Astrocyte of the cerebellum (primary cell): ENCODE measurements at regions not wholly inside any gene's neighbourhood (a gene's known extent, or its start where the extent isn't known, plus 50 kb on each side); places are given as distances from the start of the nearest gene placed in this dataset.
"Not testable (repeated sequence)": the region's sequence is repeated elsewhere in the genome, so short reads cannot be mapped to it uniquely, and the experiment has no call there.

Source experiments
- DNase-seq: peaks from one replicate; pipeline ENCODE4 v3.0.0-alpha.2; 2011; ENCODE audit warnings: low read depth
- H3K4me3 ChIP-seq: 2 replicates; pipeline ENCODE4 v1.5.1; 2011; ENCODE audit warnings: mild to moderate bottlenecking, low read depth, low read length, moderate library complexity
- in situ Hi-C: cut with HindIII; loops from 2 replicates; pipeline ENCODE4 v1.10.0; 2017; ENCODE audit warnings: low sequenced_read_pairs
- TF ChIP-seq, protein P1 (sequence below): IDR thresholded peaks from 2 replicates; pipeline ENCODE4 v1.5.1; 2012; ENCODE audit warnings: low read length, low read depth, moderate library complexity, mild to moderate bottlenecking; ENCODE audit errors: missing control alignments

DNA sequence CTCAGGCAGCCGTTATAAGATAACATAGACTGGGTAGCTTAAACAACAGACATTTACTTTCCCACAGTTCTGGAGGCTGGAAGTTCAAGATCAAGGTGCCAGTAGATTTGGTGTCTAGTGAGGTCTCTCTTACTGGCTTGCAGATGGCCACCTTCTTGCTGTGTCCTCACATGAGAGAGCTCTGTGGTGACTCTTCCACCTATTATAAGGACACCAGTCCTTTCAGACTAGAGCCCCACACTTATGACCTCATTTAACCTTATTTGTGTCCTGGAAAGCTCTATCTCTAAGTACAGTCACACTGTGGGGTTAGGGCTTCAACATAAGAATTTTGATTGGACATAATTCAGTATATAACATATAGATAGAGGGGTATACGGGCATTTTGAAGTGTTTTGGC lies 245.0 kb downstream of the UTRN start:
- in situ Hi-C loops, result no loop called here
- TF ChIP-seq, protein P1, sequence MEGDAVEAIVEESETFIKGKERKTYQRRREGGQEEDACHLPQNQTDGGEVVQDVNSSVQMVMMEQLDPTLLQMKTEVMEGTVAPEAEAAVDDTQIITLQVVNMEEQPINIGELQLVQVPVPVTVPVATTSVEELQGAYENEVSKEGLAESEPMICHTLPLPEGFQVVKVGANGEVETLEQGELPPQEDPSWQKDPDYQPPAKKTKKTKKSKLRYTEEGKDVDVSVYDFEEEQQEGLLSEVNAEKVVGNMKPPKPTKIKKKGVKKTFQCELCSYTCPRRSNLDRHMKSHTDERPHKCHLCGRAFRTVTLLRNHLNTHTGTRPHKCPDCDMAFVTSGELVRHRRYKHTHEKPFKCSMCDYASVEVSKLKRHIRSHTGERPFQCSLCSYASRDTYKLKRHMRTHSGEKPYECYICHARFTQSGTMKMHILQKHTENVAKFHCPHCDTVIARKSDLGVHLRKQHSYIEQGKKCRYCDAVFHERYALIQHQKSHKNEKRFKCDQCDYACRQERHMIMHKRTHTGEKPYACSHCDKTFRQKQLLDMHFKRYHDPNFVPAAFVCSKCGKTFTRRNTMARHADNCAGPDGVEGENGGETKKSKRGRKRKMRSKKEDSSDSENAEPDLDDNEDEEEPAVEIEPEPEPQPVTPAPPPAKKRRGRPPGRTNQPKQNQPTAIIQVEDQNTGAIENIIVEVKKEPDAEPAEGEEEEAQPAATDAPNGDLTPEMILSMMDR, result no peak
- no peak for DNase-seq
- no peak overlapping the region for H3K4me3 ChIP-seq

- DNase-seq, in situ Hi-C loops, H3K4me3 ChIP-seq: not testable (repeated sequence)
Observed at GRCh38 chr6:144532238-144532637, 247.1 kb downstream of the UTRN start.

GRCh38 chr6:144534180-144534579 lies 249.0 kb downstream of the UTRN start:
- DNase-seq, result no peak
- TF ChIP-seq, protein P1, result no peak
- H3K4me3 ChIP-seq, result no peak overlapping the region
- in situ Hi-C loops, result no loop called here

DNA sequence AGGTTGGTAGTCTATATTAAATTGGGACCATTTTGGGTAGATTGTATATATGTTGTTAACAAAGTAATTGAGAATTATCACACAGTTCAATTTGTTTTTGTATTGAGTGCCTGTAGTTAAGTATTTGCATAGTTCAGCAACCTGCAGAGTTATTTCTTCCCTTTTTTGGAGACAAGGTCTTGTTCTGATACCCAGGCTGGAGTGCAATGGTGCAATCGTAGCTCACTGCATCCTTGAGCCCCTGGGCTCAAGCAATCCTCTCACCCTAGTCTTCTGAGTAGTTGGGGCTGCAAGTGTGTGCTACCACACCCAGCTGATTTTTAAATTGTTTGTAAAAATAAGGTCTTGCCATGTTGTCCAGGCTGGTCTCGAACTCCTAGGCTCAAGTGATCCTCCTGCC lies 250.5 kb downstream of the UTRN start:
- no peak for DNase-seq
- TF ChIP-seq, protein P1, result no peak
- in situ Hi-C loops, result no loop called here
- no peak overlapping the region for H3K4me3 ChIP-seq

GRCh38 chr6:144536079-144536478 lies 250.9 kb downstream of the UTRN start:
- no peak overlapping the region for H3K4me3 ChIP-seq
- TF ChIP-seq, protein P1, result no peak
- in situ Hi-C loops, result no loop called here
- DNase-seq, result no peak

DNA sequence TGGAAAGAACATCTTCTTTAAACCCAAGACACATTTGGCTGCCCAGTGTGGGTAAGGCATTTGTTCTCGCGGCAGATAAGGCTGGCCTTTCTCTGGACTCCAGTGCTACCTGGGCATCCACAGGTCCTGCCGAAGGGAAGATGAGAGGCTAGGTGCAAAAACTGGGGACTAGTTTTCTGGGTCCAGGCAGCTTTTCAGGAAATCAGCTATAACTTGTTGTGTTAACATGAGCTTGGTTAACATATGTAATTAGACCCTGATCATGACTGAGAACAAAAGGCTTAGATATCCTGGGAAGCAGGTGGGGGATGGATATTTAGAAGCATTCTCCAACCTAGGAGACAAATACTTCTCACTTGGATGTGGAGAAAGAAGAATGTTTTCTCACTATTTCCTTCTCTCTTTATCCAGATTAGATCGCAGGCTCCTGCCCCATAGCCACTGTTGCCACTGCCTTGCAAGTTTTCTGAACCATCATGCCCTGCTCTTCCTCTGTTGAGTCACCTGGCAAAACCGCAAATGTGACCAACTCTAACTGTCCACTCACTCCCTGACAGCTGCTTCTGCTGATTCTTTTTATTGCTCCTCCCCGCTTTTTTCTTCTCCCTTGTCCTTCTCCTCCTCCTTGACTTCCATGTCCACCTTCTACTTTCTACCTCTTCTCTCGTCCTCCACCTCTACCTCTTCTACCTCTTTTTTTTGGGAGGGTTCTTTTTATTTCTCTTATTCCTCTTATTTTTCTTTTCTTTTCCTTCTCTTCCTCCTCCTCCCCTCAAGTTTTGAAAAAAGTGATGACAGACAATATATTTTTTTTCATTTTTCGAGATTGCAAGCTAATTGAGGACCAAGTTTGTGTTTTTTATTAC lies 258.1 kb downstream of the UTRN start:
- TF ChIP-seq, protein P1, result no peak
- H3K4me3 ChIP-seq, result no peak overlapping the region
- in situ Hi-C loops, result no loop called here
- no peak for DNase-seq

DNA sequence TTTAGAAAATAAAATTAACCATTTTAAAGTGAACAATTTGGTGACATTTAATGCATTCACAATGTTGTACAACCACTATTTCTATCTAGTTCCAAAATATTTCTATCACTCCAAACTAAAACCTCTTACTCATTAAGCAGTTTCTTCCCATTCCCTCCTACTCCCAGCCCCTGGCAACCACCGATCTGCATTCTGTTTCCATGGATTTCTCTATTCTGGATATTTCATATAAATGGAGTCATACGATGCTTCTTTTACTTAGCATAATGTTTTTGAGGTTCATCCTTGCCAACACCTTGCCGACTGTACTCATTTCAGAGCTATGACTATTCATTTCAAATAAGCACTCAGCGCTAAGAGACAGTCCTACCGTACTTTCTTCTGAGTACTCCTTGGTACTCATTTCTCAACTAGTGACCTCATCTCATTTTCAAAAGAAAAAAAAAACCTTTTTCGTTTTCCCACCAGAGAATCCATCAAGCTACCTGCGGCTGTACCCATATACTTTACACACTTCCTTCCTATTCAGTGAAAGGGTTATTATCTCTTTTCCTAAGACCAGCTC lies 259.2 kb downstream of the UTRN start:
- DNase-seq, result no peak
- in situ Hi-C loops, result no loop called here
- H3K4me3 ChIP-seq, result no peak overlapping the region
- TF ChIP-seq, protein P1, result no peak
